ENCODE measurements at regions not wholly inside any gene's neighbourhood (a gene's known extent, or its start where the extent isn't known, plus 50 kb on each side); places are given as distances from the start of the nearest gene placed in this dataset.

GRCh38 chr20:63098195-63098810 lies 91.5 kb upstream of the BHLHE23 start:
- no peak for DNase-seq

GRCh38 chr20:63097336-63097831 lies 90.6 kb upstream of the BHLHE23 start:
- DNase-seq = no peak

- no peak for DNase-seq
Measured at GRCh38 chr20:63096681-63097335, 90.0 kb upstream of the BHLHE23 start.

GRCh38 chr20:63095718-63096654 lies 89.2 kb upstream of the BHLHE23 start:
- no peak for DNase-seq

GRCh38 chr20:63094767-63095499 lies 88.2 kb upstream of the BHLHE23 start:
- no peak for DNase-seq

GRCh38 chr20:63093966-63094766 lies 87.4 kb upstream of the BHLHE23 start:
- no peak for DNase-seq

GRCh38 chr20:63092660-63093215 lies 86.0 kb upstream of the BHLHE23 start:
- no peak for DNase-seq

- DNase-seq = no peak
Measured at GRCh38 chr20:63091901-63092659, 85.3 kb upstream of the BHLHE23 start.

- no peak for DNase-seq
Measured at GRCh38 chr20:63090682-63091571, 84.2 kb upstream of the BHLHE23 start.

GRCh38 chr20:63090052-63090451 lies 83.3 kb upstream of the BHLHE23 start:
- no peak for DNase-seq

- no peak for DNase-seq
Measured at GRCh38 chr20:63089051-63089907, 82.5 kb upstream of the BHLHE23 start.

- no peak for DNase-seq
Measured at GRCh38 chr20:63087872-63088680, 81.3 kb upstream of the BHLHE23 start.

GRCh38 chr20:63087236-63087871 lies 80.6 kb upstream of the BHLHE23 start:
- no peak for DNase-seq

- no peak for DNase-seq
Measured at GRCh38 chr20:63086421-63087235, 79.9 kb upstream of the BHLHE23 start.

GRCh38 chr20:63085151-63085861 lies 78.5 kb upstream of the BHLHE23 start:
- DNase-seq = no peak

- DNase-seq = no peak
Measured at GRCh38 chr20:63084563-63084927, 77.8 kb upstream of the BHLHE23 start.
